GM18517 (cell line): ENCODE measurements at regions not wholly inside any gene's neighbourhood (a gene's known extent, or its start where the extent isn't known, plus 50 kb on each side); places are given as distances from the start of the nearest gene placed in this dataset.
A peak's percentile ranks its signal among the peaks of the same experiment; 100 is the strongest.
"Not testable (repeated sequence)": the region's sequence is repeated elsewhere in the genome, so short reads cannot be mapped to it uniquely, and the experiment has no call there.

Experiments
- ATAC-seq: cut with Tn5 transposase; IDR thresholded peaks from one replicate; pipeline ENCODE4 v1.9.1; 2021; ENCODE audit warnings: mild to moderate bottlenecking, moderate library complexity; ENCODE audit not compliant: unreplicated experiment

DNA sequence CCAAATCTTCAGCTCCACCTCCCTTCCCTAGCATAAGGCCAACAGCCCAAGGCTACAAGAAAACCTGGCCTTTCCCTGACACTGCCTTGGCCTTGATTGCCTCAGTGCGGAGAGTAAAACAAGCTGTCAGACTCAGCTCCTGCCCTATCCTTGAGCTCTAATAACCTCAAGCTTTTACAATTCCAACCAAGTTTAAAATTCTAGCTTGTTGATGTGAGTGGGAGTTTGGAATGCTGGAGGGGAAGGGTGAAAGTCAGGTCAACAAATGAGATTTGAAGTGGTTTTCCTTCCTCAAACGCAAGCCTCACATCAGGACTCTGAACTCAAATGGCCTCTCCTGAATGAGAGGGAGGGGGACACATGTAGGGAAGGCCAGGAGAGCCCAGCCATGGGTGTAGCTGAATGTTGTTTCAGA, 197.0 kb upstream of the VLDLR start:
- no peak for ATAC-seq

DNA sequence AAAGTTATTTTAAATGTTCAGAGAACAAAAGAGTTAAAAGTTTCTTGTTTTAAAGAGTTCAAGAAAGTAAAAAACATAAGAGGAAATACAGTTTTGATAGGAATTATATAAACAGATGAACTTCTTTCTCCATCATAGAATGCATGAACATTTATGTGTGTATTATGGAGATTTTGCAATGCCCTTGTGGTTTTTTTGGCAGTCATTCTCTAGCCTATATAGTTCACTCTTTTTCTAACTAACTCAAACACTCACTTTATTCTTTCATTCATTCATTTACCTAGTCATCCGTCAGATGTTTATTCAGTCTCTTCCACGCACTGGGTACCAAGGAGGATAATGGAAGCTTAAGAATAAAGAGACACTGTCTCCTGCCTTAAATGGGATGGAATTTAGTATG, 195.9 kb upstream of the VLDLR start:
- ATAC-seq: no peak

DNA sequence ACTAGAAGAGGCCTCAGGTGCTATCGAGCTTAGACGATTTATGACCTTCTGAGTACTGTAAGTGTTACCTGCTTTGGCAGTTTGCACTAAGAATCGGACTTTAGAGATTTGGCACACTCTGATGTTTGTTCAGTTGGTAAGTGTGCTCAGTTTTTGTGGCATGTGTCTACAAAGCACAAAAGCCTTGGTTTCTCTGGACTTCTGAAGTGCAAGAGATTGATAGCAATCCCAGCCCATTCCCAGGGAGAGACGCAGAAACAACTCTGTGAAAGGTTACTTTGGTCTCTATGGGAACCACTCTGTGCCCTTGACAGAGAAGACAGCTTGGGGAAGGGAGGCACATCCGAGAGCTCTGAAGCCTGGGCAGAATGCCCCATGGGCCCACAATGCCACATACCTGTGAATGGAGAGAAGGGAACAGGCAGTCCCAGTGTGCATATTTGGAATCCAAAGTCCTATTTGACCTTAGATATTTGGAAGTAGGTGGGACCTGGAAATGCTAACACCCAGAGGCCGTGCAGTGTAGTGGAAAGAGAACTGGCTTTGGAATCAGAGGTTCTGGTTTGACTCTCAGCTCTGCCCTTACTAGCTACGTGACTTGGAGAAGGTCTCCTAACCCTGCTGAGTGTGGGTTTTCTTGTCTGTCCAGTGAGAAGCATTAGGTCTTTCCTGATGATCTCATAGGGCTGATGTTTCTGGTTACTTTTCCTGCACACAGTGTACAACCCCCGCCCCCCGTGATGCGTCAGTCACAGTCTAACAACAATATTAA, 194.3 kb upstream of the VLDLR start:
- no peak for ATAC-seq

DNA sequence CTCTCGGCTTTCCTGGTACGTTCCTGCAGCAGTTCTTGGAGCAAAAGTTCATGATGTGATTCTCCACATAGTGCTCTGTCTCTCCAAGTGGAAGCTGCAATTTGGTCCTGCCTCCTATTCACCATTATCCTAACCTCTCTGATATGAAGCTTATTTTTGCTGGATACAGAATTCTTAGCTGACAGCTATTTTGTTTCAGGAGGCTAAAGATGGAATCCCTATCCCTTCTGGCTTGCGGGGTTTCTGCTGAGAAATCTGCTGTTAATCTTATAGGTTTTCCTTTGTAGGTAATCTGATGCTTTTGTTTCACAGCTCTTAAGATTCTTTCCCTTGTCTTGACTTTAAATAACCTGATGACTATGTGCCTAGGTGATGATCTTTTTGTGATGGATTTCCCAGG, 181.6 kb upstream of the VLDLR start:
- no peak for ATAC-seq

DNA sequence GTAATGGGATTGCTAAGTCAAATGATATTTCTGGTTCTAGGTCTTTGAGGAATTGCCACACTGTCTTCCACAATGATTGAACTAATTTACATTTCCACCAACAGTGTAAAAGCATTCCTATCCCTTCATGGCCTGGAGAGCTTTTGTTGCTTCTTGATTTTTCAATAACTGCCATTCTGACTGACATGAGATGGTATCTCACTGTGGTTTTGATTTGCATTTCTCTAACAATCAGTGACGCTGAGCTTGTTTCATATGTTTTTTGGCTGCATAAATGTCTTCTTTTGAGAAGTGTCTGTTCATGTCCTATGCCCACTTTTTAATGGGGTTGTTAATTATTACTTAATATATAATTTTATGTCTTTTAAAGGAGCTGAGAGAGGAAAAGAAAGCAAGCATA, 177.7 kb upstream of the VLDLR start:
- ATAC-seq: not testable (repeated sequence)

DNA sequence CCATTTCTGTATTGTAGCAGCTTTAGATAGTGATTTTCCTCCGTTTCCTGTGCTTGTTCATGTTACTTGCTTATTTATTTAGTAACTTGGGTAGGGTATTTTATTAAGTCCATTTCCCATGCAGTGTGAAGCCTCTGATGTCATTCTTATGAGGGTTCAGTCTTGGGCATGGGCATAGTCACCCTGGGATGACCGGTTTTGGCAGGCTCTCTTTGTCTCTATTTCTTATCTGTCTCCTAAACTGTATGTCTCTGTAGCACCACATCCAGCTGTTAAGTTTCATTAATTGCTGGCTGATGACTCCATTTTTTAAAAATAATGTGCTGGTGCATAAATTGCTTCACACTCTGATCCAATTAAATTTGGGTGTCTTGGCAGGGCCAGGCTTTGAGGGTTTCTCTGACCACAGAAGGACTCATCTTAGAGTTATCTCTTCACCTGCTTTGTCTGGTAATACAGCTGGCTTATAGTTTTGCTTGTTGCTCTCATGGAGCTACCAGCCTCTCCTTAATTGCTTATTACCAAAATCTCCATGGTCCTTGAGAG, 173.3 kb upstream of the VLDLR start:
- no peak for ATAC-seq

DNA sequence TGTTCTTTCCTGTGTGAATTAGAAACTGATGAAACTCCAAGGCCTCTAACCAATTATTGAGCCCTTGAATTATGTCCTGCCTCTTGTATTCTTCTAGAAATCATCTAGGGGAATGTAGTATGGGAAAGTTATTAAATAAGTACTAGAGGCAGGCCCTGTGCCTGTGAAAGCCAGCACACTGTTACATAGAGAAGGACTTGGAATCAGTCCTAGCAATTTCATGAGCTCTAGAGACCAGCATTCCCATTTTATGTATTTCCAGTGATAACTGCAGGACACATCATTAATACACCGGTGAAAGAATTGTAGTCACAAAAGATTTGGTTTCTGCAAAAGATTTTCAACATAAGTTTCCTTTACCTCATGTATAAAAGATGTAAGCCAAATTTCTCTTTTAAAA, 168.5 kb upstream of the VLDLR start:
- ATAC-seq: no peak

DNA sequence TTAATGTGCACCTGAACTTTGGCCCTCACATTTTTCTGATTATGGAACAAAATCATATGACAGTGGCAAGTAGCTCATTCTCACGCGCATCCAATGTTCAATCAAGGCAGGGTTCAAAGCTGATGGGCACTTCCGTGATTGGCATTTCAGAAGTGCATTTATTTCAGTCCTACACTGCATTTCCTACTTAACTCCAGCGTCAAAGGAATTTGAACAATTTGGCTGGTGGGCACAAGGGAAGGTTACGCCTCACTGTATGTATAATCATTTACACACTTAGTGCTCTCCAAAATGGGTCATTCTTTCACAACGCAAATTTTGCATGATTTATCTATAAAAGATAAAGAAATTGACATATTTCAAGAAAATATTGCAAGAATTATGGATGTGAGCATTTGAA, 167.9 kb upstream of the VLDLR start:
- no peak for ATAC-seq

DNA sequence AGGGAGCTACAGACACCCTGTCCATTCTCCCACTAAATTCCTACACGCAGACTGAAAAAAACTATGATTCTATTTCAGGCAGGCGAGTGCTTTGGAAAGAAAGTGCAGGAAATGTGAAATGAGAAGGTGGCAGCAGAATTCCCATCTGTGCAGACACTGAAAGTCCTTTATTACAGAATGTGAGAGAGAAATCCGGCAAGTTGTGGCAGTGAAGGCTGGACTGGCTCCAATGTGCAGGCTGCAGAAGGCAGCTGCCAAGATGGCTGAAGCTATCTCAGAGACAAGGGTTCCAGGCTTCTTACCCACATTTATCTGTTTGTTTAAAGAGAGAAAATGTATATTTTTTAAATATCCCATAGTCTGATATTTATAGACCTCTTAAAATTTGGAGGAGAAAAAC, 161.8 kb upstream of the VLDLR start:
- ATAC-seq: no peak

DNA sequence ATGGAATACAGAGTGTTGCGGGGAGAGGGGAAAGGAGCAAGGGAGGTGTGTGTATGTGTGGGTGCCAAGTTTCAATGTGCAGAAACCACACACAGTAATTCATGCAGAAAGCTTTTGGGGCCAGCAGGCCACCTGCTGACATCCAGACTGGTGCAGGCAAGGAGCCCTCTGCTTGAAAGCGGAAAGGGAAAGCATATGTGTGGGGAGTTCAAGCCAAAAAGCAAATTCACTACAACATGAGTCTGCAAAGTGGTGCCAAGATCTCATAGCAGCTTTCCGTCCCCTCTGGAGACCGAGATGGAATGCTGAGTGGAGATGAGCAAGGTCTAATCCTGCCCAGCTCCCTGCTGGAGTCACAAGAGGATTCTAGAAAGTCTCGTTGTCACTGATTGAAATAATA, 159.7 kb upstream of the VLDLR start:
- ATAC-seq: no peak

DNA sequence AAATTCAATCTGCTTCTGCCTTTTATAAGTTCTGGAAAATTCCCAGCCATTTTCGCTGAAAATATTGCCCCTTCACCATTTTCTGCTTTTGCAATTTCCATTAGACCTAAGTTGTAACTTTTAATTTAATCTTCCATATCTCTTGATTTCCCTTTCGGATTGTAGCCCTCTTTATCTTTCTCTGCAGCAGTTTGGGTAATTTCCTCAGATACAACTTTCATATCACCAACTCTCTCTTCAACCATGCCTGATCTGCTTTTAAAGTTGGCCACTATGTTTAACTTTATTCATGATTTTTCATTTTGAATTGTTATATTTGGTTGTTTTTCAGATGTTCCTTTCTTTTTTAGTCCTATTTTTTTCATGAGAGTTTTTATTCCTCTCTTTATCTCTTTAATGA, 157.0 kb upstream of the VLDLR start:
- no peak for ATAC-seq

DNA sequence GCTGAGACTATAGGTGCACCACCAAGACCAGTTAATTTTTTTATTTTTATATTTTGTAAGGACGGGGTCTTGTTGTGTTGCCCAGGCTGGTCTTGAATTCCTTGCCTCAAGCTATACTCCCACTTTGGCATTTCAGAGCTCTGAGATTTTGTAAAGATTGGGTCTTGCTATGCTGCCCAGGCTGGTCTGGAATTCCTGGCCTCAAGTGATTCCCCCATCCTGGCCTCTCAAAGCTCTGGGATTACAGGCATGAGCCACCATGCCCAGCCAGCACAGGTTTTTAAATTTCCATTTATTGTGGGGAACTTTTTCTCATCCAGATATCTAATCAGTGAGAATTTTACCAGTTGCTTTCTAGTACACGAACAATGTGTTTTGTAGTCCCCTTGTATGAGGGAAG, 156.1 kb upstream of the VLDLR start:
- no peak for ATAC-seq

DNA sequence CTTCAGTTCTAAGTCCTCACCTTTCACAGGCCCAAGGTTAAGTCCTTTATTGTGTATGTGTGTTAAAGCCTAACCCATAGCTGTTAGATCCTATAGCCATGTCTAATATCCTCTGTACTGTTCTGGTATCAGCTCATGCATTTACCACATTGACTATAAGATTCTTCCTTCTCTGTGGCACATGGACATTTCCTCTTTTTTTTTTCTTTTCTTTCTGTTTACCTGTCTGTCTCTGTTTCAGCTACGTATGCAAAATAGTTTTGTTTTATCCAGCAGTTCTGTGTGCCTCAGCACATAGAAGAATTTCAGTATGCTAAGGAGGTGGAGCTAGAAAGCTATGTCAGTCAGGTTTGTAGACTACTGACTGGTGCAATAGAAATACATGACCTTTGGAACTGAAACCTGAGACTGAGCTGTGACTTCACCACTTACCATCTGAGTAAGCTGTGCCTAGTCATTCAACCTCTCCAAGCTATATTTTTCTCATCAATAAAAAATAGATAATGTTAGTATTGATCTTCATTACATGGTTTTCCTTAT, 155.6 kb upstream of the VLDLR start:
- ATAC-seq: peak; percentile 100

DNA sequence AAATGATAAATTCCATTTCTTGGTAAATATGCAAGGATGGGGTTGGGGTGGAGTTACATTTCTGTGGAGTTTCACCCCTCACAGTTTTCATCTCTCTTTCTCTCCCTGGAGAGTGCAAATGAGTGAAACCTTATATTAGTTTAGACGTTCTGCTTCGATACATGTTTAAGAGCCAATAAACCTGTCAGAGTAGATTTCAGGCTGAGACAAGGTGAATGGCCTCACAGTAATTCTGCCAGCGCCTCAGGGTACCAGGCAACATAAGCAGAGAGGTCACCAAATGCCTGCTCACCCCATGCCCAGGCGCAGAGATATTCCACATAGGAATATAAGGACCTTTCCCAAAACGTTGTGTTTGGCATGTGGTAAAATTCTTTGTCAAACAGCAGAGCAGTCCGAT, 154.9 kb upstream of the VLDLR start:
- ATAC-seq: no peak

DNA sequence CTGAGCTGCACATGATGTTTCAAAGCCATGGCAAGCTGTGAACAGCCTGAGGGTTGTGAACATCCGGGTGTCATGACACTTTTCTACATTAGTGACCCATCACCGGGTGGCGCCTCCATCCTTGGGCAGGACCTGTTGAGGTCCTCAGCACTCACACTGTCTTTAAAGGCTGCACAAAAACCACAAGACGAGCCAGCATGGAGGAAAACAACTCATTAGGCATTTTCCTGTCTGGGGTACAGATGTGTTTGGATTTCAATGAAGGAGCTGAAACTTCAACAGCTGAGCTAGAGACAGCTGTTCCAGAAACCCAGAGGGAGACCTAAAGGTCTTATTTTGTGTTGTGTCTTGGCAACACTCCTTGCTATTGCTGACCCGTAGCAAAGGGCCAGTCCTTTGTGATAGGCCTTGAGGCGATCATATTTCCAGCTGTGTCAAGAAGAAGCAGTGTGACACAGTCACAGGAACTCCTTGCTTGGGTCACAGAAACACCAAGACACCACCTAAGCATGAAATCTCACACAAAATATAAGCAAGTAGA, 151.8 kb upstream of the VLDLR start:
- ATAC-seq: no peak

DNA sequence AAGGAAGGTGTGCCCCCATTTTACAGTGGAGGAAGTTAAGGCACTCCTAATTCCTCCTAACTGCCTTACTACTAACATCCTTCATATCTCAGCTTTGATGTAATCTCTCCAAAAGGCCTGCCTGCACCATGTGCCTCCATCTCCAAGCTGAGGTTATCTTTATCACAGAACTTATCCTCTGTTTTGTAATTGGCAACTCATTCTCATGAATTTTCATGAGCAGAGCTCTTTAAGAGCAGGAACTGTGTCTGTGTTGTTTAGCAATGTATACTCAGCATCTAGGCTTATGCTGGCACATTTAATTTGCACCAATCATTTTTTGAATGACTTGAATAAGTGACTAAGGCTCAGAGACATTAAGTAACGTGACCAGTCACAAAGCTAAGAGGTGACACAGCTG, 147.9 kb upstream of the VLDLR start:
- no peak for ATAC-seq

DNA sequence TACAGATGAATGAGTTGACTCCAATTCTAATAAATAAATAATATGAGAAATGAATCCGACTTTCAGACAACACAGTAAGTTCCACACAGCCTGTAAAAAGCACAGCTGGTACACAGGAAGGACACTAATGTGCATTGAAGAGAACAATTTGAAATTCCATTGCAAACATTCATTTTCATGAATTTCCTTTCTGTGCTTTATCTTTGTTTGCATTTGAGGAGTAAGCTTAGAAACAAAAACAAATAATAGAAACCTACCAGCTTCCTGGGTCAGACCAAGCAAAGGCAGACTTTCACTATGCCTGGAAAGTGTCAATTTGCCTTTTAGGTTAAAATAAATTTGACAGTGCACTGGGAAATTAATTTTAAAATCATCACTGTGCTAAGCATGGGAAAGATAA, 143.8 kb upstream of the VLDLR start:
- no peak for ATAC-seq

DNA sequence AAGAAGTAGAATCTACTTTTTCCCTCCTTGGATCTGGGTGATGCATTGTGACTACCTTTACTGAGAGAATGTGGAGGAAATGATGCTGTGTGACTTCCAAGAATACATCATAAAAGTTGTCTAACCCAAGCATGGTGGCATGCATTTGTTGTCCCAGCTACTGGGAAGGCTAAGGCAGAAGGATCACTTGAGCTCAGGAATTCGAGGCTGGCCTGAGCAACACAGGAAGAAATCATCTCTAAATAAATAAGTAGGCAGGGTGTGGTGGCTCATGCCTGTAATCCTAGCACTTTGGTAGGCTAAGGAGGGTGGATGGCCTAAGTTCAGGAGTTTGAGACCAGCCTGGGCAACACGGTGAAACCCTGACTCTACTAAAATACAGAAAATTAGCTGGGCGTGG, 143.2 kb upstream of the VLDLR start:
- ATAC-seq: no peak

DNA sequence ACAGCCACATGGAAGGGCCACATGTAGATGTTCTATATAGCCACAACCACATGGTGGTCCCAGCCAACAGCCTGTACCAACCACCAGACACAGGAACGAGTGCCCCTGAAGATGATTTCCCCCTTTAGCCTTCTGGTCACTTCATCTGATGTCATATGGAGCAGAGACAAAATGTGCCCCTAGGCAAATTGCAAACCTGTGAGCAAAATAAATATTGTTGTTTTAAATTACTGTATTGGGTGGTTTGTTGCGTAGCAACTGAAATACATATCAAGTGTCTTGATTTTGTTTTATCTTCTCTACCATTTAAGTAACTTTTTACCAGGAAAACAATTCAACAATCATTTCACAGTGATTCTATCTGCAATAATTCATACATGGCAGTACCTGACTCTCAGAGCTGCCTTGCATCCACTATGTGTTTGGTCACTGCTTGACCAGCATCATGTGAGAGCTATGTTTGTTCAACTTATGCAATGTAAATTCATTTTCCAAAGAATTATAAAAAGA, 142.5 kb upstream of the VLDLR start:
- ATAC-seq: no peak

DNA sequence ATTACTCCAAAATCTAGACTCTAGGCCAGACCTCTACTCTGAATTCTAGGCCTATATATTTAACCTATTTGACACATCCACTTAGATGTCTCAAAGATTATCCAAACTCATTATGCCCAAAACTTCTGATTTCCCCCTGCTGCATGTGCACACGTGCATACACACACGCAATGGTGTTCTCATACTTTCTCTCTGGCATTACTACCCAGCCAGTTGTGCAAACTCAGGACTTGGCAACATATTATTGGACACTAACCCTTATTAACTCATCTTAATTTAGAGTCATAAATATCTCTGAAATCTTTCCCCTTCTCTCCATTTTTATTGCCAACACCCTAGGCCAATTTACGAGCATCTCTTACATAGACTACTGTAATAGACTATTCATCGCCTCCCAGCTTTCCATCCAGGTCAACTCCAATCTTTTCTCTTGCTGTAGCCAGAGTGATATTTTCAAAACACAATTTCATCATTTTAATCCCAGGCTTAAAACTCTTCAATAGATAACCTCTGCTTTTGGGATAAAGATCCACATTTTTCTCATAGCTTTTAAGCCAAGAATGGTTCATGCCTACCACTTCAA, 141.2 kb upstream of the VLDLR start:
- ATAC-seq: no peak

DNA sequence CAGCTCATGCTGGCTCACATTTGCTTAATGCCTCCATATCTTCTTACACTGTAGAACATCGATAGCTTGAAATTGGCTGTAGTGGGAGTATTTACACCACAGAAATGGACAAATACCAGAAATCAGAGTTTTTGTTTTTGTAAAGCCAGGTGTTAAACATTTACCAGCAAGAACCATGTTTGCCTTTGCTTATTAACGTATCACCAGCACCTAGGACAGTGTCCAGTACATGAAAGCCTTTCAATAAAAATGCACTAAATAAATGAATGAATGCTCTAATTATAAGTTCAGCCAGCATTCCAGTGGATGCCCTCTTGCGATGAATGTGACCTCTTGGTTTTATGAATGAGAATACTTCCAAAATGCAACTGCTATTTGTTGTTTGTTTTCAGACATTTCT, 140.4 kb upstream of the VLDLR start:
- no peak for ATAC-seq

DNA sequence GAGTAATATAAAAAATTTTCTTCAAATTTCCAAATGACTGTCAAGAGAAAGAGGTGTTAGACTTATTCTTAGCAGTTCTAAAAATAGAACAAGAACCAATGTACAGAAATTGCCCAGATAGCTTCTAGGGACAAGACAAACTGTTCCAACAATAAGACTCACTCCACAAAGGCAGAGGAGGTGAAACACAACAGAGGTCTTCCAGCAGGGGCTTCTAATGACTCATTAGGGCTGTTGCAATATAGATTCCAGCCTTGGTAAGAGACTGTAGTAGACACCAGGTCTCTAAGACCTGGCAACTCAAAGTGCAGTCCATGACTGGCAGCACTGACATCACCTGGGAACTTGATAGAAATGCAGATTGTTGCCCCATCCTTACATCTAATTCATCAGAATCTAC, 134.6 kb upstream of the VLDLR start:
- ATAC-seq: no peak
